Karpas-422 (cell line): ENCODE measurements at regions not wholly inside any gene's neighbourhood (a gene's known extent, or its start where the extent isn't known, plus 50 kb on each side); places are given as distances from the start of the nearest gene placed in this dataset.

Experiments used
- DNase-seq: peaks from one replicate; pipeline ENCODE4 v3.0.0-alpha.2; 2015
- H2AFZ ChIP-seq: fragments of 200-600 bp; sonication (generic); 2 replicates; pipeline ENCODE4 v1.6.1; 2014; ENCODE audit warnings: antibody characterized with exemption, low read length, mixed read lengths
- H3K27ac ChIP-seq: fragments of 200-600 bp; sonication (generic); 2 replicates; pipeline ENCODE4 v1.5.1; 2014; ENCODE audit warnings: mild to moderate bottlenecking, low read length, moderate library complexity
- H3K27me3 ChIP-seq: fragments of 200-600 bp; sonication (generic); 2 replicates; pipeline ENCODE4 v1.6.1; 2014; ENCODE audit warnings: low read length, mixed read lengths
- H3K36me3 ChIP-seq: fragments of 200-600 bp; sonication (generic); 2 replicates; pipeline ENCODE4 v1.6.1; 2014; ENCODE audit warnings: low read length, mixed read lengths; ENCODE audit not compliant: insufficient read depth
- H3K4me1 ChIP-seq: fragments of 200-600 bp; sonication (generic); 2 replicates; pipeline ENCODE4 v1.6.1; 2014; ENCODE audit warnings: mild to moderate bottlenecking, low read length, mixed read lengths
- H3K4me2 ChIP-seq: fragments of 200-600 bp; sonication (generic); 2 replicates; pipeline ENCODE4 v1.6.1; 2014; ENCODE audit warnings: low read length, low read depth, mild to moderate bottlenecking; ENCODE audit not compliant: poor library complexity, severe bottlenecking
- H3K4me3 ChIP-seq: fragments of 200-600 bp; sonication (generic); 2 replicates; pipeline ENCODE4 v1.5.1; 2014; ENCODE audit warnings: mild to moderate bottlenecking, antibody characterized with exemption, low read length, mixed read lengths
- H3K79me2 ChIP-seq: fragments of 200-600 bp; sonication (generic); 2 replicates; pipeline ENCODE4 v1.6.1; 2014; ENCODE audit warnings: mild to moderate bottlenecking, low read length, mixed read lengths
- H3K9ac ChIP-seq: fragments of 200-600 bp; sonication (generic); 2 replicates; pipeline ENCODE4 v1.6.0; 2014; ENCODE audit warnings: low read length
- H3K9me2 ChIP-seq: fragments of 200-600 bp; sonication (generic), shearing (Covaris generic); replicated peaks from 2 replicates; pipeline ENCODE4 v1.6.0; 2014; ENCODE audit warnings: mild to moderate bottlenecking, low read length, moderate library complexity; ENCODE audit not compliant: insufficient read depth
- H3K9me3 ChIP-seq: fragments of 300-700, 200-600 bp; sonication (generic); 2 replicates; pipeline ENCODE4 v1.6.1; 2014; ENCODE audit warnings: low read length, mixed read lengths
- H4K20me1 ChIP-seq: fragments of 200-600 bp; sonication (generic); 2 replicates; pipeline ENCODE4 v1.6.1; 2014; ENCODE audit warnings: mild to moderate bottlenecking, antibody characterized with exemption, low read length, low read depth; ENCODE audit not compliant: insufficient read depth

- Histone ChIP-seq H3K9me2 (no peaks in the 10 kb centered on the region), H3K27ac (no peak overlapping the region), H3K9me3 (peaks cover 15% of the 10 kb centered on the region), H3K27me3 (no peaks in the 10 kb centered on the region), H4K20me1 (no peaks in the 10 kb centered on the region), H2AFZ (no peak overlapping the region), H3K79me2 (no peaks in the 10 kb centered on the region), H3K9ac (no peak overlapping the region), H3K4me1 (no peaks in the 10 kb centered on the region), H3K36me3 (no peaks in the 10 kb centered on the region), H3K4me3 (no peak overlapping the region), H3K4me2 (no peak overlapping the region)
- DNase-seq = no peak
Observed at GRCh38 chr4:11904846-11905739, 476.4 kb upstream of the HS3ST1 start.

GRCh38 chr4:11904117-11904535, 475.4 kb upstream of the HS3ST1 start:
- H2AFZ ChIP-seq = no peak overlapping the region
- H3K27ac ChIP-seq = no peak overlapping the region
- no peak overlapping the region for H3K4me3 ChIP-seq
- no peaks in the 10 kb centered on the region for H3K4me1 ChIP-seq
- H3K4me2 ChIP-seq = no peak overlapping the region
- no peak overlapping the region for H3K9ac ChIP-seq
- no peaks in the 10 kb centered on the region for H3K36me3 ChIP-seq
- H3K79me2 ChIP-seq = no peaks in the 10 kb centered on the region
- no peak for DNase-seq
- H4K20me1 ChIP-seq = no peaks in the 10 kb centered on the region
- H3K9me2 ChIP-seq = no peaks in the 10 kb centered on the region
- H3K9me3 ChIP-seq = peaks cover 15% of the 10 kb centered on the region
- no peaks in the 10 kb centered on the region for H3K27me3 ChIP-seq

- Histone ChIP-seq H3K9me2 (no peaks in the 10 kb centered on the region), H3K4me2 (no peak overlapping the region), H3K79me2 (no peaks in the 10 kb centered on the region), H4K20me1 (no peaks in the 10 kb centered on the region), H3K9me3 (peaks cover 12% of the 10 kb centered on the region), H3K27ac (no peak overlapping the region), H3K4me3 (no peak overlapping the region), H2AFZ (no peak overlapping the region), H3K27me3 (no peaks in the 10 kb centered on the region), H3K36me3 (no peaks in the 10 kb centered on the region), H3K9ac (no peak overlapping the region), H3K4me1 (no peaks in the 10 kb centered on the region)
- DNase-seq = no peak
Observed at GRCh38 chr4:11901089-11901488, 472.4 kb upstream of the HS3ST1 start.

- DNase-seq = no peak
- Histone ChIP-seq H3K9me2 (no peaks in the 10 kb centered on the region), H3K4me1 (no peaks in the 10 kb centered on the region), H3K4me2 (no peak overlapping the region), H3K36me3 (no peaks in the 10 kb centered on the region), H3K9me3 (peaks cover 14% of the 10 kb centered on the region), H3K9ac (no peak overlapping the region), H3K4me3 (no peak overlapping the region), H3K27ac (no peak overlapping the region), H2AFZ (no peak overlapping the region), H4K20me1 (no peaks in the 10 kb centered on the region), H3K79me2 (no peaks in the 10 kb centered on the region), H3K27me3 (no peaks in the 10 kb centered on the region)
Observed at GRCh38 chr4:11900359-11900758, 471.7 kb upstream of the HS3ST1 start.

GRCh38 chr4:11898796-11899195, 470.1 kb upstream of the HS3ST1 start:
- Histone ChIP-seq H3K79me2 (no peaks in the 10 kb centered on the region), H3K9ac (no peak overlapping the region), H3K4me3 (no peak overlapping the region), H3K27me3 (no peaks in the 10 kb centered on the region), H3K27ac (no peak overlapping the region), H2AFZ (no peak overlapping the region), H3K4me1 (no peaks in the 10 kb centered on the region), H3K9me2 (no peaks in the 10 kb centered on the region), H3K4me2 (no peak overlapping the region), H3K36me3 (no peaks in the 10 kb centered on the region), H3K9me3 (peaks cover 11% of the 10 kb centered on the region; the same call in 1 of the 2 replicates), H4K20me1 (no peaks in the 10 kb centered on the region)
- DNase-seq = no peak

- Histone ChIP-seq H3K79me2 (no peaks in the 10 kb centered on the region), H3K4me3 (no peak overlapping the region), H3K4me2 (no peak overlapping the region), H3K4me1 (no peaks in the 10 kb centered on the region), H3K9me3 (peaks cover 13% of the 10 kb centered on the region; the same call in 1 of the 2 replicates), H3K36me3 (no peaks in the 10 kb centered on the region), H3K27ac (no peak overlapping the region), H3K27me3 (no peaks in the 10 kb centered on the region), H4K20me1 (no peaks in the 10 kb centered on the region), H3K9me2 (no peaks in the 10 kb centered on the region), H2AFZ (no peak overlapping the region), H3K9ac (no peak overlapping the region)
- DNase-seq = no peak
Observed at GRCh38 chr4:11895766-11896165, 467.1 kb upstream of the HS3ST1 start.

GRCh38 chr4:11894977-11895376, 466.3 kb upstream of the HS3ST1 start:
- Histone ChIP-seq H3K4me3 (no peak overlapping the region), H3K4me2 (no peak overlapping the region)

GRCh38 chr4:11894221-11894620, 465.5 kb upstream of the HS3ST1 start:
- peaks cover 22% of the 10 kb centered on the region for H3K9me3 ChIP-seq
- H3K9me2 ChIP-seq = no peaks in the 10 kb centered on the region
- H3K9ac ChIP-seq = no peak overlapping the region
- H3K4me1 ChIP-seq = no peaks in the 10 kb centered on the region
- no peak overlapping the region for H3K27ac ChIP-seq
- H2AFZ ChIP-seq = no peak overlapping the region
- no peaks in the 10 kb centered on the region for H3K36me3 ChIP-seq
- H4K20me1 ChIP-seq = no peaks in the 10 kb centered on the region
- no peaks in the 10 kb centered on the region for H3K27me3 ChIP-seq
- no peak overlapping the region for H3K4me3 ChIP-seq
- H3K4me2 ChIP-seq = no peak overlapping the region
- no peak for DNase-seq
- H3K79me2 ChIP-seq = no peaks in the 10 kb centered on the region

More at GRCh38 chr4:11894977-11895376, 466.3 kb upstream of the HS3ST1 start:
- no peak overlapping the region for H3K27ac ChIP-seq
- H3K9me2 ChIP-seq = no peaks in the 10 kb centered on the region
- H3K27me3 ChIP-seq = no peaks in the 10 kb centered on the region
- H3K9me3 ChIP-seq = peaks cover 21% of the 10 kb centered on the region; the same call in 1 of the 2 replicates
- H3K79me2 ChIP-seq = no peaks in the 10 kb centered on the region
- H3K9ac ChIP-seq = no peak overlapping the region
- no peak overlapping the region for H2AFZ ChIP-seq
- no peak for DNase-seq
- no peaks in the 10 kb centered on the region for H3K36me3 ChIP-seq
- H4K20me1 ChIP-seq = no peaks in the 10 kb centered on the region
- no peaks in the 10 kb centered on the region for H3K4me1 ChIP-seq
